ENCODE measurements at regions not wholly inside any gene's neighbourhood (a gene's known extent, or its start where the extent isn't known, plus 50 kb on each side); places are given as distances from the start of the nearest gene placed in this dataset.

DNA sequence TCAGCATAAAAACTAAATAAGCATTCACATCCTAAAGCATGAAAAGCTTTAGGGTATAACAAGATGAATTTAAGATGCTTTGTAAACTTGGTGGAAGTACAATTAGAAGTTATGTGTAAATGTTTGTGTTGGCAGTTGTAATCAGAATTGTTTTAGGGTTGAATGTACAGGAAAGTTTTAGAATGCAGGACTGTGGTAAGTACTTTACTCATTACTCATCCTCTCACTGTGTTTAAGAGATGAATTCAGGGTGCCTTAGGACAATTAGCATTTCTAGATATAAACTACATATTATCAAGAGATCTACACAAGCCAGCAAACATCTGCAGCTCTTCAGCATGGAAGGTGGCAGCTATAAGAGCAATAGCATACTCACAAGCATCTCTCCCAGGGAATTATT is 77.5 kb upstream of the ELOVL6 start:
- DNase-seq: no peak

GRCh38 chr4:110271986-110272385 is 73.6 kb upstream of the ELOVL6 start:
- no peak for DNase-seq

DNA sequence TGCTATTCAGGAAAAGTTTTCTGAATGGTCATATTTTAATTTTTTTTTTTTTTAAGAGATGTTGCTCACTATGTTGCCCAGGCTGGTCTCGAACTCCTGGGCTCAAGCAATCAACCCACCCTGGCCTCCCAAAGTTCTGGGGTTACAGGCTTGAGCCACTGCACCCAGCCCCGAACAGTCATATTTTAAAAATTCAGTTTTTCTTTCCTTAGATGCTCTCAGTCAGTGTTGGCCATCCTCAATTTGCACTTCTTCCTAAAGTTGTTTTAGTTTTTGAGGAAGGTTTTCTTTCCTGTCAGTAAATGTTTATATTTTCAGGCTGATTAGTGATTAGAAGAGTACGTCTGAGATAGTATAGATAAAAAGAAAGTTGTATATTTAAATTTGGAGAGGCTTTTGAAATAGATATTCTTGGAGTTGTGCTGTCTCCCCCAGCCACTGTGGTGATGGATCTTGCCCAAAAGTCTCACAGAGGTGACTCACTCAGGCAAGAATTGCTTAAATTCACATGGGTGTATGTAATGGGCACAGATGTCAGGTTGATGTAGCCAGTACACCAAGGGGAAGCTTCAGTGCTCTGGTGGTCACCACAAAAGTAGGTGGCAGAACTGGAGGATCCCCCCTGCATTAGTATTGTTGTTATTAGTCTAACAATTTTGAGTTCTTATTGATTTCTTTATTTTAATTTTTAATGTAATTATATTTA is 72.2 kb upstream of the ELOVL6 start:
- DNase-seq: no peak

DNA sequence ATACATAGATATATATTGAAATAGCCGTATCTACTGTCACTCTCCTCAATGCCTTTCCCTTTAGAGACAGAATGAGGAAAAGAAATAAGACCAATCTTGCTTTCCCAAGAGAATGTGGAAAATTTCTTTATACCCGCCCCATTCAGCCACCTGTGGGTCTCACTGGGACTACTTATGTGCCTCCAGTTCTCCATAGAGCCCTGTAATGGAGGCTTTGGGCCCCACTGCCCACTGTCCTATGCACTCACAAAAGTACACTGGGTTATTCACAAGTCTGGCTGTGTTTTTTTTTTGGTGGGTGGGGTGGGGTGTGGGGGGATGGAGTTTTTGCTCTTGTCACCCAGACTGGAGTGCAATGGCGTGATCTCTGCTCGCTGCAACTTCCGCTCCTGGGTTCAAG is 70.4 kb upstream of the ELOVL6 start:
- DNase-seq: no peak

- DNase-seq: no peak
These were observed 69.9 kb upstream of the ELOVL6 start for GRCh38 chr4:110268352-110268751.

- no peak for DNase-seq
These were observed 67.7 kb upstream of the ELOVL6 start for GRCh38 chr4:110266136-110266535.

DNA sequence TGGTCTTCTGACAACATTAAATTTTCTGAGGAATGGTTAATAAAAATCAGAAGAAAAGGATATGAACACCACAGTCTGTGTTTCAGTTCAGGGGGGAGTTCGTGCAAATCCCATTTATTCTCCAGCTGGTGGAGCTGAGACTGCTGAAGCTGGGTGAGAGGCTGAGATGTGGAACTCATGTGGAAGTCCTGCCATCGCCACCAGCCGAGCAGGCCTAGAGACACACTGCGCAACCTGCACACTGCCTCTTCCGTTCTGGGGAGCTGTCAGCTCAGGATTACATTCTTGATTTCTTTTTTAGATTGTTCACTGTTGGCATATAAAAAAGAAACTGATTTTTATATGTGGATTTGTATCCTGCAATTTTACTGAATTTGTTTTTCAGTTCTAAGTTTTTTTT is 66.6 kb upstream of the ELOVL6 start:
- DNase-seq: no peak

DNA sequence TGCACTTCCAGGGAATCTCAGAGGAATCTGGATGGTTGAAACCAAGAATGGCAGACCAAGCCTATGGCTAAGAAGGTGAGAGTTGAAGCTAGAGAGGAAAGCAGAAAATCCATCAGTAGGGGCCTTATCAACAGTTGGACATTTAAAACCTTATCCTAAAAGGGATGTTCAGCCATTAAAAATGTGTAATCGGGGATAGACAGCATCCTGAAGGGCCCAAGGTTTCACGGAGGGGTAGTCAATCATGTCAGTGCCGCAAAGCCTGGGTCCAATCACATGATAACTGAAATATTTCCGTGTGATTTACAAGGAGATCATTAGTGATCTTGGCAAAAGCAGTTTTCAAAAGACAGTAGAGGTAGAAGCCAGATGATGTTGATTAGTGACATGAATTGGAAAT is 61.9 kb upstream of the ELOVL6 start:
- no peak for DNase-seq

- no peak for DNase-seq
These were observed 51.6 kb upstream of the ELOVL6 start for GRCh38 chr4:110250023-110250387.

- DNase-seq: no peak
These were observed 50.4 kb upstream of the ELOVL6 start for GRCh38 chr4:110248831-110249253.
